GM21576 (cell line): ENCODE measurements at regions not wholly inside any gene's neighbourhood (a gene's known extent, or its start where the extent isn't known, plus 50 kb on each side); places are given as distances from the start of the nearest gene placed in this dataset.

Experiments
- ATAC-seq: cut with Tn5 transposase; IDR thresholded peaks from one replicate; pipeline ENCODE4 v1.9.1; 2021; ENCODE audit warnings: mild to moderate bottlenecking, moderate library complexity; ENCODE audit not compliant: unreplicated experiment

DNA sequence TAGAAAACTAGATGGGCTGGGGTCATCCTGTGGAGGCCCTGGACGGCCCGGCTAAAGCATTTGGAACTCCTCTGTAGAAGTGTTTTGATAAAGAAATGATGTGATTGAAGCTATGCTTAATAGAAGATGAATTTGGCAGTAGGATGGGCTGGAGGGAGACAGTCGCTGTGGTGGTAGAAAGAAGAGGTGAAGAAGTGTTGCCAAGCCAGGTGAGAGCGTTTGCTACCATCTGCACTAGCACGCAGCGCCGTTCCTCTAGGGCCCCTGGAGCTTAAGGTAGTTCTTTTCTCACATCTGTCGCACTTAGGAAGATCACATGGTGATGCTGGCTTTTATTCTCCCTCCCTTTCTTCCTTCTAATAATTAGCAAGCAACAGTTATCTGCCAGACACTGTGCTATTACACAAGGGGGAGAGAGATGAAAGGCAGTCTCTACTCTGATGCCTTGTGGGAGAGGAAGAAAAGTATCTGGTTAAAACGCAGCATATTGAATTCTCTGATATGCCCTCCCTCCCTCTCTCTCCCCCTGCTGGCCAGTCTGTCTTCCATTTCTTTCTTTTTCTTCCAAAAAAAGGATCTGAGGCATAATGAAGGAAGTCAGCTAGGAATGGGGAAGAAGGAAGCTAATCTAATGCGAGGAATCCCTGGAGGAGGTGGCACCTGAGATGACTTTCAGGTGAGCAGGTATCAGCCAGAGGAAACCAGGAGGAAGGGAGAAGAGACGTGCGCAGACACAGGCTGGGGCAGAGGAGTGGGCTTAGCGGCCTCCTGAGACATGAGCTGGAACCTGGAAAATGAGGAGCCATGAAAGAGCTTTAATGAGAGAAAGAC lies 162.3 kb upstream of the KLF14 start:
- ATAC-seq, result no peak

DNA sequence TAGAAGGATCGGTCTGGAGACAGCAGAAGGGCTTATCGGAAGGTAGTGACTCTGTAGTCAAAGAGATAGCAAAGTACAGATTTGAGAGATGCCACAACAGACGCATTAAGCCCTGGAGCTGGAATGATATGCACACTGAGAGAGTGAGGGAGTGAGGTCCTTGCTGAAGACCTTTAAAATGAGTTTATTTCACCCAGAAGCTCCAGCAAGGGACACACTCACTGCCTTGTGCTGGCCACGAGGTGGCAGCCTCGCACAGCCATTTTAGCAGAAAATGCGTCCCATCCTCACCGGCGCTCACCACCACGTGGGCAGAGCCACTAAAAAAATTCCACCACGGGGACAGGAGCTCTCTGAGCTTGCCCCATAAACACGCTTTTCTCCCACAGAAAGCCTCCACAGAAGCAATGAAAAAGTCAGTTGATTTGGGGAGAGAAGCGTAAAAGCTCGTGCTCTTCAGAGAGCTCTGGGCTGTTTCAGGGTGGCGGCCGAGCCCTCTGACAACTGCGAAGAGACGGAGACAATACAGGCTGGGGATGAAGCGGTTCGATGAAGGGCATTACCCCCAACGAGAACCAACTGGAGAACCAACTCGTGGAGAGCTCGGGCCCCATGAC lies 163.0 kb upstream of the KLF14 start:
- ATAC-seq, result no peak

DNA sequence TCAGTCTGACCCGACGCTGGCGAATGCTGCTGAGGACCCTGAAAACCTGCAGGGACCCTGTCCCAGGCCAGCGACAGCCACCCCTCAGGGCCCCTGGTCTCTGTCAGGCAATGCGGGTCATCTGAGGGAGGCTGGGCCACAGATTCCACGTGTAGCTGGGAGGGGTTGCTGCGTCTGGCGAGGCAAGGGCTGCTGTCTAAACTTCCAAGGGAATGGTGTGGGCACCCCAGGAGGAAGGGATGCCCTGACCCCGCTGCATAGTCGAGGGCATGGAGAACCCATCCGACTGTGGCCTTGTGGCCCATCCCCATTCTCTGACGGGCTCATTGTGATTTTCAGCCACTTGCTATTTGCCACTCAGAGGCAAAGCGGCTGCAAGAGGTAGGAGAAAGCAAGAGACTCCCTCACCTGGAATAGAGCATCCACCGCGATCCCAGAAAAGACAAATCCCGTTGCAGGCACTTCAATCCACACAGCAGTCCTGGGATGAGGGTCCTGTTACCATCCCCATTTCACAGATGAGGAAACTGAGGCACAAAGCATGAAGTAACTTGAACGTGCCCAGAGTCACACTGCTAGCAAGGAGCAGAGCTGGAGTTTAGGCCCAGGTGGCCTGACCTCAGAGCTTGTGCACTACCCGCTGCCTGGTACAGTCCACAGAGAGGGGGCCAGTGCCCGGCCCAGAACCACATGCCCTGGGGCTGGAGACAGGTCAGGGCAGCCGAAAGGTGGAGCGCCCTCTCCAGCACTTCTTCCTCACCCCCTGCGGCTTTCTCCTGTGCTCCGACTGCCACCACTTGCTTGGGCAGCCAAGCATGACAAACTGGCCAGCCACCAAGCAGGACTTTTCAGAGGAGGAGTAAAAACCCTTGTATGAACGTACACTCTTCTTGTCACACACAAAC lies 163.8 kb upstream of the KLF14 start:
- ATAC-seq, result no peak

DNA sequence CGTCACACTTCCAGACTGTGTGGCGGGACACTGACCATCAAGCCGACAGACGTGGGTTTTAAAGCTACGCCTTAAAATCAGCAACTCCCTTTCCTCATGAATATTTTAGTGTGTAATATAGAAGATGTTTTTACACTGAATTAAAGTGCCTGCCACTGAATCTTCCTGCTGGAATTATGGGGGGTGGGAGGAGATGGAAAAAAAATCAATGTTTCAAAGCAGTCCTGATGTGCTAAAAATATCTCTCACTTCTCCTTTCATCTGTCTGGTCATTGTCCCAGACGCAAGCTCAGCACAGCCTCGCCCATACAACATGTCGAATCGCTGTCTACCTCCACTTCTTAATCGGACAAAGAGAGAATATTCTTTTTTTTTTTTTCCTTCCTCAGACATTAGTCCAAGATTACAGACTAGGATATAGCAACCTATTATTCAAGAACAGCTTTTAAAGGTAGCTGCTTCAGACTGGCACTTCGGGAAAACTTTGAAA lies 165.1 kb upstream of the KLF14 start:
- no peak for ATAC-seq

DNA sequence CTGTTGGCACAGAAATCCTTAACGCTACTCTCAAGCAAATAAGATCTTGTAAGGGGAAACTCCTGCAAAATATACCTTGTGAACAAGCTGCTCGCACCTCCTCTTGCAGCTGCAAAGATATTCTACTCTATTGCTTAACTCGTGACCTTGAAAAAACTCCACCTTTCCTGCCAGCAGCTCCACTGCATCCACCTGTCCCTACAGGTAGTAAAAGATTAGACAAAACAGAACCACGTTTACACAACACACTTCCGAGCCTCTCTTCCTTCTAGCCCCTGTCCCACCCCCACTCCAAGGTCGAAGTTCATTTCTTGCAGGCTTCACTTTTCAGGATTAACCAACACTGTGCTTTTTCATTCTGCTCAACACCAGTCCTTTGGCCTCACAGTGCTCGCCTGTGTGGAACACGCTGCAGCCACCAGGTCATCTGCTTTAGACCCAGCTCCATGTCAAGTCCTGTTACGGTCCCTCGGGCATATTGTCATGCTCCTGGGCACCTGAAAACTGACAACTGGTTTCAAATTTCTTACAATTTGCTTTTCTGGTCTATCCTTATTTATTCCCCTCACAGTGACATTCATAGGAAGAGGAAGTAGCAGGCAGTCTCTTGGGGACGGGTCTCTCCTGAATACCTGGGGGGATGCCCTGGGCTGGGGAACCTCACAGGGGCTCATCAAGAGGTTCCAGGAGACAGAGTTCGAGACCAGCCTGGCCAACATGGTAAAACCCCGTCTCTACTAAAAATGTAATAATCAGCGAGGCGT lies 165.8 kb upstream of the KLF14 start:
- no peak for ATAC-seq

DNA sequence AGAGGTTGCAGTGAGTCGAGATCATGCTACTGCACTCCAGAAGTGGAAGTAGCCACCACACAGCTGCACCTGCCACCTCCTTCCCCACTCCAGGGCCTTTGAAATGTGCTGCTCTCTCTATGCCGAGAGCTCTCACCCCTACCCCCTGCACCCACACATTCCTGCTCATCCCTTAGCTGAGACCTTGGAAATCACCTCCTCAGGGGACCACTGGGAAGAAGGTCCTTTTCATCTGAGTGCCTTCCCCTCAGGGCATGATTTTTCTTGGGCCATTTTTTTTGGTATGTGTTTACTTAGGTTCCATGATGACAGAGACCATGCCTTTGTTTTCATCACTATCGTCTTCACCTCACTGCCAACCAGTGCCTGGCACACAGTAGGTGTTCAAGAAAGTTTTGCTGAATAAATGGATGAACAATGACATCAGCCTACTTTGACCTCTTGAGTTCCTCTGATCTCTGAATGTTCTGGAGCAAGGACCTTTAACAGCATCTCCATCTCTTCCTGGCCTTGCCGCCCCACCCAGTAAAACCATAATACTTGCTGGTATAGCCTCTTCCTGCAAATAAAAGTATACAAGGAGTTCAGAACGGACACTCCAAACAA lies 166.6 kb upstream of the KLF14 start:
- ATAC-seq, result no peak

DNA sequence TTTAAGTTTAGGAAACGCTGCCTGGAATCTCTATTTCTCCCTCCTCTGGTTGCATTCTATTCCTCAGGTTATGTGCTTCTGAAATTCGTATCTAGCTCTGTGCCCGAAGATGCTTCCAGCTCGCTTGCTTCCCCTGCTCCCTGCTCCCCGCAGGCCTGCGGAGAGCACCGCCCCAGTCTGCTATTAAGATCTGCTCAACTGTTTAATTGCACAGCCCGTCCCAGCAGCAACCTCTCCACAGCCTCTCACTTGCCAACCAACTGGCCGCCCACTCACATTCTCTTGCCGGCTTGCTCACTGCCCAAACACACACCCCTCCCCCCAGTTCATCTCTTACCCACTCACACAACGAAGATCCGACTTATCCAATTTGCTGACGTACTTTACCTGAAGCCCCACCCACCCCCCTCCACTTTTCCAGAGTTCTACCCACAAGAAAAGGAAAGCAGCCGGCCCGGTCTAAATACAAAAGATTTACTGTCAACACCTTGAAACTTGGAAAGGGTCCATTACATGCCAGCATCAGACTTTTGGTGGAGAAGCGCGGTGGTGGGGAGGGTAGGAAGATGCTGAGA lies 167.3 kb upstream of the KLF14 start:
- no peak for ATAC-seq

DNA sequence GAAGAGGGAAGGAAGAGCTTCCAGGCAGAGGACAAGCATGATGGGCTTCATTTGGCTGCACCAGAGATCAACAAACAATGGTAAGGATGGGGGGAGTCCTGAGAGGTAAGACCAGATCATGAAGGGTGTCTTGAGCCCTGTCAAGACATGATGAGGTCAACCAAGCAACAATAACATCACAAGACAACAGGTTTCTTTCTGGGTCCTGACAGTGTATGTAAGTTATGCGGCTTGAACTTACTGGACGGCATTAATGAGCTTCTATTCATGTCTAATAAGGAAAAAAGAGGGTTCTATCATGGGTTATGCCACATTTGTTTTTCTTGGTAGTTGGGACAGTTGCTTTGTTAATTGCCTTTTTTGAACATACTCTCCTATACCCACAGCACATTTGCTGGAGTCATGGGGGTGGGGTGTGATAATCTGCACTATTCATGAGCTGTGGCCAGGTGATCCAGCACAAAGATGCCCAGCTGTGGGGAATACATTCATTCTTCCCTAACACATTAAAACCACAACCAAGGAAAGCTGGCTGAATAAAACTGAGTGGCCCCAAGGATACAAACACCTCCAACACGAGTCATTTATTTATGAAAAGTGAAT lies 168.8 kb upstream of the KLF14 start:
- no peak for ATAC-seq

DNA sequence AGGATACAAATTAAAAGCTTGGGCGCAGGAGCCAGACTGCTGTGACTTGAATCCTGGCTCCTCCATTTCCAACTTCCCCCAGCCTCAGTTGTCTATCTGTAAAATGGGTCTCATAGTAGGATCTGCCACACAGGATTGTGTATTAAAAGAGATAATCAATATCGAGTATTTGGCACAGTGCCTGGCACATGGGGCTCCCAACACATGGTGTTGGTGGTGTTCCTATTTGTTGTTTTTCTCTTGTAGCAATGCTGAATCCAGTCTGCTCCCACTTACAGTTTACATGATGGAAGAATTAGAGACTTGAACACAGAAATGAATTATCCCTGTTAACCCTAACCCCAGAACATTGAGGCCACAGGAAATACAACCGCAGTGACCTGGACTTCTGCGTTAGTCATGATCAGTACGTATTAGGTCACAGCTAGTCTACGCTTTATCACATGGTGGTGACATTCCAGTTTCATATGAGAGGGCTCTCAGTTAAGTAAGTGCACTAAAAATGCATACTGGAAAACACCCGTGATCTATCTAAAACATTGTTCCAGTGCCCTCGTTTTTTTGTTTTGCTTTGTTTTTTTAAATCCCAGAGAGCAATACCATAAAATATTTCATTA lies 169.5 kb upstream of the KLF14 start:
- no peak for ATAC-seq

DNA sequence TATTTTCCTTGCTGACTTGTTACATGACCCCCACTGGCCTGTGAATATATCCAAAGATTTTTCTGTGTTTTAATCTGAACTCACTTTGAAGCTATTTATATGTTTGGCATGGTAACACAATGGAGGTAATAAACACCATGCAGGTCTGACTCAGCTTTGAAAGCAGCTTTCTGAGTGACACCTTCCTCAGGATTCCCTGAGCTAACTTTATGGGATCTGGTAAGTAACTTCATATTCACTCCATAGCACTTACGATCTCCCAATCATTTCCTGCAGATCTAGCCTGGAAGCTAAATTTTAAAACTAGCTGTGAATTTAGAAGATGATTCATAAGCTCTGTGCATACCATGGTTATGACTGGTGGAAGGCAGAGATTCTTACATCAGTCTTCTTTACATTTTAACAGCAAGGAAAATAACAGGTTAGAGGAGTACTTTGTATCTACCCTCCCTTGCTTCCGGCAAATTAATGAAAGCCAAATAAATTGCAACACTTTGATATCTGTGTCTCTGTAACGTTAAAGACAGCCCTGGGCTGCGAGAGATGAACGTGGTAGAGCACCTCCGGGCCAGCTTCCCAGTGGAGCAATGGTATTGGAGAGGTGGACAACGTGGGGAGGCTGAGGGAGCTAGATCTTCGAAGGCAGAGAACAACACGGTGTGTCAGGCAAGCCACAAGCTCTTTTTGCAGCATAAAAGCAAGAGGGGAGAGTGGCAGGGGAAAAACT lies 170.2 kb upstream of the KLF14 start:
- ATAC-seq, result no peak

DNA sequence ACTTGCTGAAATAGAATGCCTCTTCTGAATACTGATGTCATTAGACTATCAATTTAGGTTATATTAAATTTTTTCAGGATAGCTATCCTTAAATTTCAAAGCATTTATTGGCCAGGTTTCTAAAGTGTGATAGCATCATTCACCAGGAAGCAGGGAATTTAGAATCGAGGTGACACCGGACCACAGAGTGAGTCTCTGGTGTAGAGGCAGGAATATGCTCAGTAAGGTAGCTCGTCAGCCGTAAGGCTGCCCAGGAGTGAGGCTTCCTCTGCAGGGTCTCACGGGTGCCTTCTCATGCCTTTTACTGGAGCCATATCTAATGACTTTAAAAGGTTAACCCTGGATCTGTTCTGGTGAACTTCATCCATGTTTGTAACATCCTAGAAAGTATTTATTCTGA lies 170.8 kb upstream of the KLF14 start:
- ATAC-seq, result no peak

DNA sequence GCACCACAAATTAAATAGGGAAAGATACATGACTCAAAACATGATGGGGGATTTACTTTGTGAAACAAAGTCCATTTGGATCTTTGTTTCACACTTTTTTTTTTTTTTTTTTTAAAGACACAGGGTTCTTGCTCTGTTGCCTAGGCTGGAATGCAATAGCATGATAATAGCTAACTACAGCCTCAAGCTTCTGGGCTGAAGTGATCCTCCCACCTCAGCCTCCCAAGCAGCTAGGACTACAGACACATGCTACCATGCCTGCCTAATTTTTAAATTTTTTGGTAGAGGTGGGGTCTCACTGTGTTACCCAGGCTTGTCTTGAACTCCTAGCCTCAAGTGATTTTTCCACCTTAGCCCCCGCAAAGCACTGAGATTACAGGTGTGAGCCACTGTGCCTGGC lies 172.6 kb upstream of the KLF14 start:
- no peak for ATAC-seq

DNA sequence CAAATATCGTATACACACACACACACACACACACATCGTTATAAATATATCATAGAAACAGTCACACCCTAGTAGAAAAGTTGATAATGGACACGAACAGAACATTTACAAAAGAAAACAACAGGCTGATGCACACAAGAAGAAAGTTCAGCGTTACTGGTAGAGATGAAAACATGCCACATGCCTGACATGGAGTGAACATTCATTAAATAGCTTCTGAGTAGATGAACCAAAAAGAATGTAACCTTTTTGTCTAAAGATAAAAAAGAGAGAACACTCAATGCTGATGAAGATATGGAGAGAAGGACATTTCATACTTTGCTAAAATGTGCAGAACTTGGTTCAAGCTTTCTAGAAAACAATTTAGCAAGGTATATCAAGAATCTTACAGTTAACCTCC lies 173.4 kb upstream of the KLF14 start:
- no peak for ATAC-seq

DNA sequence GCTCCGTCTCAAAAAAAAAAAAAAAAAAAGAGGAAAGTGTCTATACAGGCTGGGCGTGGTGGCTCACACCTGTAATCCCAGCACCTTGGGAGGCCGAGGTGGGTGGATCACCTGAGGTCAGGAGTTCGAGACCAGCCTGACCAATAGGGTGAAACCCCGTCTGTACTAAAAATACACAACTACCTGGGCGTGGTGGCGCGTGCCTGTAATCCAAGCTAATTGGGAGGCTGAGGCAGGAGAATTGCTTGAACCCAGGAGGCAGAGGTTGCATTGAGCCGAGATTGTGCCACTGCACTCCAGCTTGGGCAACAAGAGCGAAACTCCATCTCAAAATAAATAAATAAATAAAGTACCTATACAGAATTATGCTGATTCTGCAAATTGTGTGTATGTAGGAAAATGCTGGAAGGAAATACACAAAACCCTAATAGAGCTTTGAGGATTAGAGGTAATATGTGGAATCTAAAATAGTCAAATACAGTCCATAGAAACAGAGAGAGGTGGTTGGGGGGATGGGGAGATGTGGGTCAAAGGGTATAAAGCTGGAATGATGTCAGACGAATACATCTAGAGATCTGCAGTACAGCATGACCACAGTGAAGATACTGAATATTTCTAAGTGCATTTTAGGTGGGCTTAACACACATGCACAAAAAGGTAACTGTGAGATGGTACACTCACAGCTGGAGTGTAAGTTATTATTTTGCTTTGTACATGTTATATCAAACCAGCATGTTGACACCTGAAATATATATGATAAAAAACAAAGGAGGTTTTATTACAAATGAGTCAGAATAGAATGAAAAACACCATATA lies 174.5 kb upstream of the KLF14 start:
- ATAC-seq, result no peak

DNA sequence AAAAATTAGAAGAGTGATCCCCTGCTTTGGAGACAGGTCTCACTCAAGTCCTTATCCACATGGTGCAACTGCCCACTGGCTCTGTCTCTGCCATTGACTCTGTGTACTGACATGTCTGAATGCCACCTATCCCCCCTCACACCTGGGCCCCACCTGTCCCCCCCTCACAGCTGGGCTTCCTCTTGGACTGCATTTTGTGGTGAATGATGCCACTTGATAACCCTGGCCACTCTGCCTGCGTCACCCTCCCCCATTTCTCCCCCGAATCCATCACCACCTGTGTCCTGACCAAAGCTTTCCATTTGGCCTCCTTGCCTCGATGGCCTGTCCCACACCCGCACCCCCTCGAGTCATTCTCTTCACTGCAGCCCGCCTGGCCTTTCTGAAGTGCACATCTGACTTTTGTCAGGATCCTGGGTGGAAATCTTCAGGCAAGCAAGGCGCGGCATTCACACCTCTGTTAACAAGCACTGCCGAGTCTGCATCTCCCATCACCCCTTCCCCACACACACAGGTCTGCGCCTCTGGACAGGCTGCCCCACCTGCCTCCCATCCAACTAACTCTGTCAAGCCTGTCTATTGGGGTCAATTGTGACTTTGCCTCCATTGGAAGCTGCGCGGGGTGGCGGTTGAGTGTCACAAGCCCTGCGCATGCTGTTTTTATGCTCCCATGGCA lies 175.3 kb upstream of the KLF14 start:
- ATAC-seq, result no peak

DNA sequence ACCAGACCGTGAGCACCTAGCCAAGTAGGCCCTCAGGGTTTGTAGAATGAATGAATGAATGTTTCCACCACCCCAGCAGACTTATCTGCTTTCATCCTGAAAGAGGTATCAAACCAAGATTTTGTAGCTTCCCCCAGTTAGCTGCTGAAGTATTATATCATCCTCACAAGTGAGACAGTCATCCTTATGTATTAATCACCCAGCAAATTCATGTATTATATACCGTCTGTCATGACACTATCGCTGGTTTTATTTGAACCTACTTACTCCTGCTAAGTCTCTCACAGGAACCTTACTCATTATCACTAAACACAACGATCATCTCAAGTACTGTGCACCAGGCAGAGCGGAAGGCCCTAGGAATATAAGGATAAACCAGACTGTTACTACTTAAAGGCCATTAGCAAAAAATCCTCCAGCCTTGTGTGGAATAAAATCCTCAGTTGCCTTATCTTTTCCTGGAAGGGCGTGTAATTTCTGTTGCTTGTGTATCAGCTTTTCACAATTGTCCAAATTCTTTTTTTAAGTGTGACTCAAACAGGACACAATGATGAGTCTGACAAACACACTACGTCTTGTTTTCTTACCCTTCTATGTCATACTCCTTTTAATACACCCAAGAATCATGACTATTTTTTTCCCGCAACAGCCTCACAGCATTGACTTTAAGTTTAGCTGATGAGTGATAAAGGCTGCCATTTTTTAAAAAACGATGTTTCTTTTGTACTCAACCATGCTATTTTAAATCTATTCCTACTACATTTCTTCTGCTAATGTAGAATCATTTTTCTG lies 176.1 kb upstream of the KLF14 start:
- ATAC-seq, result no peak
